ENCODE measurements at regions not wholly inside any gene's neighbourhood (a gene's known extent, or its start where the extent isn't known, plus 50 kb on each side); places are given as distances from the start of the nearest gene placed in this dataset.
"Not testable (repeated sequence)": the region's sequence is repeated elsewhere in the genome, so short reads cannot be mapped to it uniquely, and the experiment has no call there.

DNA sequence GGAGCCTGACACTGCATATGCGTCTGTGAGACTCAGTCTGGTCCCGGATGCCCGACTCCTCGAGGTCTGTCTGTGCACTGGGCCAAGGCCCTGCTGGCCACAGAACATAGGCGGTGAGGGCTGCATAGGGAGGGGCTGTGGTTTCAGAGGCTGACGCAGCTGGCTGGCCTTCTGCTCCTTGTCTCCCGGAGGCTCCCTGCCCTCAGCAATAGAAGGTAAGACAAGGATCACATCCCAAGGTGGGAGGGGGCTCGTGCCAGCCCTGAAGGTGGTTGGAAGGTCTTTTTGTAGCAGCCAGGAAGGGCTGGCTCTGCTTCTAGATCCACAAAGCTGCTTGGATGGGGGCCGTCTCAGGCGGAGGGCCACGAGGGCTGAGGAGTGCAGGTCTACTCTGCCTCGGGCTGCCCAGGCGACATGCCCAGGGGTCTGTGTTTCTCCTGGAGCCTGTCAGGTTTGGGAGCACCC is 239.8 kb upstream of the SULF2 start:
- Mint-ChIP-seq H3K4me3 (ENCODE audit: low read depth) (no peak overlapping the region), H3K4me1 (ENCODE audit: low read depth) (no peaks in the 10 kb centered on the region), H3K27ac (no peak overlapping the region), H3K36me3 (ENCODE audit: low read depth) (no peaks in the 10 kb centered on the region), H3K27me3 (ENCODE audit: low read depth) (peaks cover 4% of the 10 kb centered on the region), H3K9me3 (no peaks in the 10 kb centered on the region)
- DNase-seq (ENCODE audit: low spot score), result no peak
- intact Hi-C loops (cut with micrococcal nuclease), result no loop called here

DNA sequence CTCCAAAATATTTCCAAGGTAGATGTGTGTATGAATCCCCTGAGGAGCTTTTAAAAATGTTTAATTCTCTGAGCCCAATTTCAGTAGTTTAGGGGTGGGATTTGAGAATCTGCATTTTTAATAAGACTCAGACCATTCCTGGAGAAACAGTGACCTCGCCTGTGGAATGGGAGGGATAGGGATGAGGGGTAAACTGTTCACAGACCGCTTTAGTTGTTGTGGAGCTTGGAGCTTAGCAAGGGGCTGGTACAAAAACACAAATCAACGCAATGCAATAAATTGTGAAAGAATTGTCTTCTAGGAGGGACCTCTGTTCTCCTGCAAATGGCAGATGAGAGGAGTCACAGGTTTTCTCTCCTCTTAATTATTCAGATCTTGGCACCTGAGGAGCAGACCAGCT is 239.3 kb upstream of the SULF2 start:
- no peaks in the 10 kb centered on the region for H3K9me3 Mint-ChIP-seq
- no peak for DNase-seq (ENCODE audit: low spot score)
- no peaks in the 10 kb centered on the region for H3K36me3 Mint-ChIP-seq (ENCODE audit: low read depth)
- H3K4me1 Mint-ChIP-seq (ENCODE audit: low read depth), result no peaks in the 10 kb centered on the region
- no peak overlapping the region for H3K4me3 Mint-ChIP-seq (ENCODE audit: low read depth)
- H3K27me3 Mint-ChIP-seq (ENCODE audit: low read depth), result peaks cover 4% of the 10 kb centered on the region
- no peak overlapping the region for H3K27ac Mint-ChIP-seq
- intact Hi-C loops (cut with micrococcal nuclease), result no loop called here

DNA sequence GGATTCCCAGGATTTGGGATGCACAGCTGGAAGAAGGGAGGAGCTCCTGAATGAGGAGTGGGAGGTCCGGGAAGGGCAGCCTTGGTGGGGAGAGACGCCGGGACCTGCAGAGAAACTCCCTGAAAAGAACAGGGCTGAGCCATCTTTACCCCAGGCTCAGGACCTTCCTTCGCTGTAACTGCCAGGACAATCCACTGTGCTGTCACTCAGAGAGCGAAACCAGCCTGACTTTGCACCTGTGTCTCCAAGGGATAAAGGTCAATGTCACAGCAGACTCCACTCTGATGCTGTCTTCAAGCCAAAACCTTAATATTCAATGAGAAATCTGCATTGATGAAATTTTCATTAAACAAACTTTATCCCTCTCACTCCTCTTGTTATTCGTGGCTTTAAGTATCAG is 235.4 kb upstream of the SULF2 start:
- H3K27me3 Mint-ChIP-seq (ENCODE audit: low read depth); H3K9me3 Mint-ChIP-seq; DNase-seq (ENCODE audit: low spot score); H3K4me3 Mint-ChIP-seq (ENCODE audit: low read depth); H3K4me1 Mint-ChIP-seq (ENCODE audit: low read depth); H3K36me3 Mint-ChIP-seq (ENCODE audit: low read depth); intact Hi-C loops (cut with micrococcal nuclease); H3K27ac Mint-ChIP-seq: not testable (repeated sequence)

DNA sequence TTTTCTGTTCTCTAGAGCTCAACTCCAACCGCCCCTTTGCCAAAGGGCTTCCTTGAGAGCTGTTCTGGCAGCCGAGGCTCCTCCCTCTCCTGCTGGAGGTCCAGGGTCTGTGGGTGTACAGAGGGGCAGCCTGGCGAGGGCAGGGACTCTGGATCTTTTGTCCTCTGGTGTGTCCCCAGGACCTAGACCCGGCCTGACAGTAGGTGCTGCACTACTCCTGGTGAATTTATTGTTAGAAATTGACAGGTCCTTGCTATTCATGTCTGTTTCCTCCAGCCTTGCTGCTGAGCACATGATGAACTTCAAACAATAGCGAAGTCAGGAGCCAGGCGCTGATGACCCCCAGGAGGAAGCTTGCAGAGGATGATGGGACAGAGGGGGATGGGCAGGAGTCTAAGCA is 234.7 kb upstream of the SULF2 start:
- H3K4me1 Mint-ChIP-seq (ENCODE audit: low read depth), result no peaks in the 10 kb centered on the region
- no peaks in the 10 kb centered on the region for H3K36me3 Mint-ChIP-seq (ENCODE audit: low read depth)
- peaks cover 3% of the 10 kb centered on the region for H3K27me3 Mint-ChIP-seq (ENCODE audit: low read depth)
- intact Hi-C loops (cut with micrococcal nuclease), result no loop called here
- peaks cover 7% of the 10 kb centered on the region for H3K9me3 Mint-ChIP-seq
- no peak overlapping the region for H3K4me3 Mint-ChIP-seq (ENCODE audit: low read depth)
- no peak for DNase-seq (ENCODE audit: low spot score)
- no peak overlapping the region for H3K27ac Mint-ChIP-seq

GRCh38 chr20:48019496-48019895 is 234.2 kb upstream of the SULF2 start:
- Mint-ChIP-seq H3K27ac (no peak overlapping the region), H3K27me3 (ENCODE audit: low read depth) (peaks cover 3% of the 10 kb centered on the region), H3K4me1 (ENCODE audit: low read depth) (no peaks in the 10 kb centered on the region), H3K36me3 (ENCODE audit: low read depth) (no peaks in the 10 kb centered on the region), H3K9me3 (peaks cover 7% of the 10 kb centered on the region), H3K4me3 (ENCODE audit: low read depth) (no peak overlapping the region)
- intact Hi-C loops (cut with micrococcal nuclease), result no loop called here
- no peak for DNase-seq (ENCODE audit: low spot score)

- H3K9me3 Mint-ChIP-seq; H3K27ac Mint-ChIP-seq; DNase-seq (ENCODE audit: low spot score); H3K4me1 Mint-ChIP-seq (ENCODE audit: low read depth); intact Hi-C loops (cut with micrococcal nuclease); H3K36me3 Mint-ChIP-seq (ENCODE audit: low read depth); H3K4me3 Mint-ChIP-seq (ENCODE audit: low read depth); H3K27me3 Mint-ChIP-seq (ENCODE audit: low read depth): not testable (repeated sequence)
These were observed 233.6 kb upstream of the SULF2 start for GRCh38 chr20:48018851-48019250.

- Mint-ChIP-seq H3K27me3 (ENCODE audit: low read depth) (no peaks in the 10 kb centered on the region), H3K36me3 (ENCODE audit: low read depth) (no peaks in the 10 kb centered on the region), H3K4me3 (ENCODE audit: low read depth) (no peak overlapping the region), H3K9me3 (peaks cover 9% of the 10 kb centered on the region), H3K27ac (no peak overlapping the region), H3K4me1 (ENCODE audit: low read depth) (no peaks in the 10 kb centered on the region)
- intact Hi-C loops (cut with micrococcal nuclease), result no loop called here
- DNase-seq (ENCODE audit: low spot score), result no peak
These were observed 232.7 kb upstream of the SULF2 start for GRCh38 chr20:48017992-48018391.

DNA sequence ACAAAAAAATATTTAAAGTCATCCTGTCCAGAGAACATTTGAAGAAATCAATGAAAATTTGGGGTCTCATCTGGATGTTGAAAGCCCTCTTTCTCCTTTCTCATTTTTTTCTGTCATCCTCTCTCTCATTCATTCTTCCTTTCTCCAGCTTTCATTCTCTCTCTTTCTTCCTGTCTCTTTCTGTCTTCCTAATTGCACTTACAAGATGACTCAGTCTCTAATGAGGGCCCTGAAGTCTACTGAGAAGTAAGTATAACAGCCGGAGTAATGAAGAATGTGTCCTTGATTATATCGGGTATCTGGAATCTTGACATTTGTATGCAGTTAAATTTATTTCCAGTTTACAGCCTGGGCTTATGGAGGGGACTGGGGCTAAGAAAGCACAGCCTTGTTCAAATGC is 232.2 kb upstream of the SULF2 start:
- Mint-ChIP-seq H3K4me1 (ENCODE audit: low read depth) (no peaks in the 10 kb centered on the region), H3K27ac (no peak overlapping the region), H3K4me3 (ENCODE audit: low read depth) (no peak overlapping the region), H3K9me3 (peaks cover 11% of the 10 kb centered on the region), H3K36me3 (ENCODE audit: low read depth) (no peaks in the 10 kb centered on the region), H3K27me3 (ENCODE audit: low read depth) (no peaks in the 10 kb centered on the region)
- no peak for DNase-seq (ENCODE audit: low spot score)
- intact Hi-C loops (cut with micrococcal nuclease), result no loop called here

- Mint-ChIP-seq H3K36me3 (ENCODE audit: low read depth) (no peaks in the 10 kb centered on the region), H3K4me3 (ENCODE audit: low read depth) (no peak overlapping the region), H3K27ac (no peak overlapping the region), H3K27me3 (ENCODE audit: low read depth) (no peaks in the 10 kb centered on the region), H3K9me3 (peaks cover 19% of the 10 kb centered on the region), H3K4me1 (ENCODE audit: low read depth) (no peaks in the 10 kb centered on the region)
- no peak for DNase-seq (ENCODE audit: low spot score)
- intact Hi-C loops (cut with micrococcal nuclease), result no loop called here
These were observed 230.9 kb upstream of the SULF2 start for GRCh38 chr20:48015943-48016723.

DNA sequence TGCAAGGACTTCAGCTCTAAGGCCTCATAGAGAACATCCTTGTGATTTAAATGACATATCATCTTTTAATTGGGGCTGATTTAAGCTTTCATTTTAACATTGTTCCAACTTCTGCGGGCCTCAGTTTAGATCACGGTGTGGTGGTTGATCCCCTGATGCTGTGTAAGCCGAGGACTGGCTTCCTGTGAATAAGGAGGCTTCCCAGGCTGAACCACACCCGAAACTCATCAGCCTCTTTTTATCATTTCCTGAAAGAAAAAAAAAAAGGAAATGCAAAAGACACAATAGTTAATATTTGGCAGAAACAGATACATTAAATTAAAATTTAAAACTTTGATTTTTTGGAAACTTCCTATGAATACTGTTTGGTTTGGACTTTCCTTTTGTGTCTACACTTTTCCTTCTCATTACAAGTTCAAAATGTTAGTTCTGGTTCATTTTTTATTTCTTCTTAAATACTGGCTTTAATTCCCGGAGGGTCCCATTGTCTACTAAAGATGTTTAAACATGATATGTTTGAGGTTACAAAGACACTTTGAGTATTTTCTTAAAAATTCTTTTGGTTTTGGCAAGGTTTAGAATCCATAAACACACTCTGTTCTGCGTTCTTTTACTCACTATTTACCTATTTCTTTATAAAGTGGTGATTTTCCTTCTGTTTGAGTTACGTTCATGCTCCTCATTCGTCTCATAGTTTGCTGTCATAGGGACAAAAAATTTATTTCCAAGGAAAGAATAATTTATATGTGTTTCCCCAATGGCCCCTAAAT is 230.0 kb upstream of the SULF2 start:
- intact Hi-C loops (cut with micrococcal nuclease), result no loop called here

DNA sequence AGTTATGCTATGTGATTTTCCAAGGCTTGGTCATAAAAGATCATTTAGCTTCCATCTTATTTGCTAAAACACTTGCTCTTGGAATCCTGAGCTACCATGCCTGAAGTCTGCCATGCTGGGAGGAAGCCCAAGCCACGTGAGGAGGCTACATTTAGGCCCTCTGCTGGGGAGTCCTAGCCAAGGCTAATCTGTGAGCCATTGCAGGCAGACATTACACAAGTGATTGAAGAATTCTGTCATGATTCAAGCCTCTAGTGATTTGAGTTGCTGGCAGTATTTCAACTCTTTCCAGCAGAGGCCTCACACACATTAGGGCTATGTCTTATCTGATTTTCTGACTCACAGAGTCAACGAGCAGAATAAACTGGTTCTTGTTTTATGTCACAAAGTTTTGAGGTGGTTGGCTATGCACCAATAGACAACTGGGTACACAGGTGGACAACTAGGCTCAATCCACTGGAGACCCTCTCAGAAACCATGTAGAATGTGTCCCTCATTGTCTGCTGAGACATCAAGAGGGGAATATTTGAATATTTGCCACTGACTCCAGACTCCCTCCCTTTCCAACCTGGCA is 227.2 kb upstream of the SULF2 start:
- no peak overlapping the region for H3K27ac Mint-ChIP-seq
- no peaks in the 10 kb centered on the region for H3K4me1 Mint-ChIP-seq (ENCODE audit: low read depth)
- H3K36me3 Mint-ChIP-seq (ENCODE audit: low read depth), result no peaks in the 10 kb centered on the region
- no peak overlapping the region for H3K4me3 Mint-ChIP-seq (ENCODE audit: low read depth)
- no peaks in the 10 kb centered on the region for H3K27me3 Mint-ChIP-seq (ENCODE audit: low read depth)
- intact Hi-C loops (cut with micrococcal nuclease), result no loop called here
- DNase-seq (ENCODE audit: low spot score), result no peak
- peaks cover 19% of the 10 kb centered on the region for H3K9me3 Mint-ChIP-seq

More for the DNA sequence above, 230.0 kb upstream of the SULF2 start:
- Mint-ChIP-seq H3K4me3 (ENCODE audit: low read depth) (no peak overlapping the region), H3K36me3 (ENCODE audit: low read depth) (no peaks in the 10 kb centered on the region), H3K27ac (no peak overlapping the region), H3K27me3 (ENCODE audit: low read depth) (no peaks in the 10 kb centered on the region), H3K9me3 (peaks cover 19% of the 10 kb centered on the region), H3K4me1 (ENCODE audit: low read depth) (no peaks in the 10 kb centered on the region)
- DNase-seq (ENCODE audit: low spot score), result no peak

DNA sequence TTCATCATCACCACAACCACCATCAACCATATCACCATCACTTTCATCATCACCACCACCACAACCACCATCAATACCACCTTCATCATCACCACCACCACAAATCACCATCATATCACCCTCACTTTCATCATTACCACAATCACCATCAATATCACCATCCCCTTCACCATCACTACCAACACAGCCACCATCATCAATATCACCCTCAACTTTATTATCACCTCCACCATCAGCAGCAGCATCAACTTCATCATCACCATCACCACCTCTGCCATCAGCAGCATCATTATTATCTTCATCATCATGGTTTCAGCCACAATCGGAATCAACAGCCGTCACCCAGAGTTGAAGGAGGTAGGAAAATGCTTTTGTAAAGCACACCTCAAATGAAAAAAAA is 225.7 kb upstream of the SULF2 start:
- H3K27me3 Mint-ChIP-seq (ENCODE audit: low read depth), result no peaks in the 10 kb centered on the region
- H3K4me3 Mint-ChIP-seq (ENCODE audit: low read depth), result no peak overlapping the region
- H3K4me1 Mint-ChIP-seq (ENCODE audit: low read depth), result no peaks in the 10 kb centered on the region
- H3K36me3 Mint-ChIP-seq (ENCODE audit: low read depth), result no peaks in the 10 kb centered on the region
- intact Hi-C loops (cut with micrococcal nuclease), result no loop called here
- H3K27ac Mint-ChIP-seq, result no peak overlapping the region
- H3K9me3 Mint-ChIP-seq, result peaks cover 16% of the 10 kb centered on the region
- no peak for DNase-seq (ENCODE audit: low spot score)

DNA sequence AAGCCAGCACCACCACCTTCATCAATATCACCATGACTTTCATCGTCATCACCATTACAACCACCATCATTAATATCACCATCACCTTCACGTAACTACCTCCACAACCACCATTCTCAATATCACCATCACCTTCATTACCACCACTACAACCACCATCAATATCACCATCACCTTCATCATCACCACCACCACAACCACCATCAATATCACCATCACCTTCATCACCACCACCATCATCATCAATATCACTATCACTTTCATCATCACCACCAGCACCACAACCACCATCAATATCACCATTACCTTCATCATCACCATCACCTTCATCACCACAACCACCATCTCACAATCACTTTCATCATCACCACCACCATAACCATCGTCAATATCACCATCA is 225.3 kb upstream of the SULF2 start:
- Mint-ChIP-seq H3K27ac (no peak overlapping the region), H3K4me3 (ENCODE audit: low read depth) (no peak overlapping the region), H3K27me3 (ENCODE audit: low read depth) (no peaks in the 10 kb centered on the region), H3K36me3 (ENCODE audit: low read depth) (no peaks in the 10 kb centered on the region), H3K9me3 (peaks cover 16% of the 10 kb centered on the region), H3K4me1 (ENCODE audit: low read depth) (no peaks in the 10 kb centered on the region)
- no peak for DNase-seq (ENCODE audit: low spot score)
- intact Hi-C loops (cut with micrococcal nuclease), result no loop called here
